Left lung (tissue), 4 donors: ENCODE measurements at regions not wholly inside any gene's neighbourhood (a gene's known extent, or its start where the extent isn't known, plus 50 kb on each side); places are given as distances from the start of the nearest gene placed in this dataset.

ENCODE experiments used
- ATAC-seq: fragments of 200-7000 bp; cut with Tn5 transposase; one replicate; pipeline ENCODE4 v1.9.1; 2020; ENCODE audit warnings: moderate library complexity
- DNase-seq, 4 donors: peaks; one replicate each; pipeline ENCODE4 v3.0.0-alpha.2; 2013 to 2020
- H3K27ac ChIP-seq, 2 donors: fragments of 200-600 bp; sonication (generic) in 1 of 2; one replicate each; pipeline versions ENCODE4 v1.5.0 to v1.8.0; 2020 to 2021
- H3K27me3 ChIP-seq, 2 donors: fragments of 200-600 bp; sonication (generic) in 1 of 2; one replicate each; pipeline versions ENCODE4 v1.5.0 to v1.8.0; 2020 to 2021
- H3K36me3 ChIP-seq, 2 donors: fragments of 200-600 bp; sonication (generic) in 1 of 2; one replicate each; pipeline versions ENCODE4 v1.5.0 to v1.8.0; 2020 to 2021
- H3K4me1 ChIP-seq, 2 donors: fragments of 200-600 bp; one replicate each; pipeline ENCODE4 v1.8.0; 2021
- H3K4me3 ChIP-seq, 2 donors: fragments of 200-600 bp; sonication (generic) in 1 of 2; one replicate each; pipeline versions ENCODE4 v1.5.0 to v1.8.0; 2020 to 2021; ENCODE audit warnings: mild to moderate bottlenecking in 1 of 2
- H3K9me3 ChIP-seq, 2 donors: fragments of 200-600 bp; sonication (generic) in 1 of 2; one replicate each; pipeline versions ENCODE4 v1.5.0 to v1.8.0; 2020 to 2021
- CTCF ChIP-seq, 2 donors: fragments of 200-600 bp; sonication (generic) in 1 of 2; IDR thresholded peaks; one replicate each; pipeline versions ENCODE4 v1.5.0 to v1.8.0; 2021; ENCODE audit warnings: antibody characterized with exemption in 2 of 2
- intact Hi-C, 2 donors: fragments of 100-400 bp; cut with DNase I; formaldehyde crosslinking; loops; one replicate each; pipeline versions ENCODE4 v1.11.2 to v1.14.2; 2022
- donor health status: DM: no; HTN: yes; CAD: no.
- donor health status: DM: no; HTN: no; CAD: no.

GRCh38 chr4:177008071-177008835 is 215.5 kb upstream of the VEGFC start:
- DNase-seq (no peak), ATAC-seq (peak; percentile 37)
- no peaks in the 10 kb centered on the region for H3K27me3 ChIP-seq
- no peak overlapping the region for H3K27ac ChIP-seq
- H3K4me3 ChIP-seq = no peak overlapping the region
- H3K36me3 ChIP-seq = no peaks in the 10 kb centered on the region
- peaks cover 0 to 6% of the 10 kb centered on the region in 2 donors for H3K9me3 ChIP-seq
- no peaks in the 10 kb centered on the region for H3K4me1 ChIP-seq
- intact Hi-C loops = no loop called here
- TF ChIP-seq CTCF (IDR thresholded peaks at IDR 0.05) = no peak

GRCh38 chr4:177008836-177009501 is 216.2 kb upstream of the VEGFC start:
- ATAC-seq (no peak), DNase-seq (no peak)
- intact Hi-C loops = no loop called here
- Histone ChIP-seq H3K4me1 (no peaks in the 10 kb centered on the region), H3K27me3 (no peaks in the 10 kb centered on the region), H3K9me3 (peaks cover 0 to 13% of the 10 kb centered on the region in 2 donors), H3K27ac (no peak overlapping the region), H3K4me3 (no peak overlapping the region), H3K36me3 (no peaks in the 10 kb centered on the region)
- TF ChIP-seq CTCF (IDR thresholded peaks at IDR 0.05) = no peak

- Histone ChIP-seq H3K27me3 (no peaks in the 10 kb centered on the region), H3K27ac (no peak overlapping the region), H3K9me3 (peaks cover 0 to 16% of the 10 kb centered on the region in 2 donors), H3K4me3 (no peak overlapping the region), H3K36me3 (no peaks in the 10 kb centered on the region), H3K4me1 (no peaks in the 10 kb centered on the region)
- intact Hi-C loops = no loop called here
- no peak for TF ChIP-seq CTCF (IDR thresholded peaks at IDR 0.05)
- ATAC-seq (no peak), DNase-seq (no peak)
Measured at GRCh38 chr4:177010418-177010817, 217.7 kb upstream of the VEGFC start.

- ATAC-seq (no peak), DNase-seq (no peak)
- TF ChIP-seq CTCF (IDR thresholded peaks at IDR 0.05) = no peak
- no peaks in the 10 kb centered on the region for H3K27me3 ChIP-seq
- no peak overlapping the region for H3K27ac ChIP-seq
- no peaks in the 10 kb centered on the region for H3K4me1 ChIP-seq
- H3K9me3 ChIP-seq = peaks cover 0 to 20% of the 10 kb centered on the region in 2 donors
- intact Hi-C loops = no loop called here
- no peak overlapping the region for H3K4me3 ChIP-seq
- H3K36me3 ChIP-seq = no peaks in the 10 kb centered on the region
Measured at GRCh38 chr4:177012918-177013545, 220.3 kb upstream of the VEGFC start.

- H3K27me3 ChIP-seq = no peaks in the 10 kb centered on the region
- peaks cover 0 to 23% of the 10 kb centered on the region in 2 donors for H3K9me3 ChIP-seq
- no peaks in the 10 kb centered on the region for H3K36me3 ChIP-seq
- no peak overlapping the region for H3K4me3 ChIP-seq
- ATAC-seq (no peak), DNase-seq (no peak)
- intact Hi-C loops = no loop called here
- no peak for TF ChIP-seq CTCF (IDR thresholded peaks at IDR 0.05)
- no peaks in the 10 kb centered on the region for H3K4me1 ChIP-seq
- no peak overlapping the region for H3K27ac ChIP-seq
Measured at GRCh38 chr4:177016541-177017141, 223.9 kb upstream of the VEGFC start.
